K562 (cell line): ENCODE measurements at regions not wholly inside any gene's neighbourhood (a gene's known extent, or its start where the extent isn't known, plus 50 kb on each side); places are given as distances from the start of the nearest gene placed in this dataset.
A peak's percentile ranks its signal among the peaks of the same experiment; 100 is the strongest.

Source experiments
- CEBPZ ChIP-seq: fragments of 150-350 bp; IDR thresholded peaks from 2 replicates; pipeline ENCODE4 v1.6.1; 2014; ENCODE audit warnings: low read depth, mild to moderate bottlenecking, low read length, borderline replicate concordance
- COPS2 ChIP-seq: fragments of 450-650 bp; conservative IDR thresholded peaks from 2 replicates; pipeline ENCODE4 v1.6.1; 2016; ENCODE audit warnings: mild to moderate bottlenecking, moderate library complexity
- HDAC6 ChIP-seq: IDR thresholded peaks from 2 replicates; pipeline ENCODE4 v1.6.1; 2012; ENCODE audit warnings: low read depth, mild to moderate bottlenecking, control low read depth, inconsistent platforms, low read length, moderate library complexity
- ILF3 ChIP-seq: fragments of 450-650 bp; IDR thresholded peaks from 2 replicates; pipeline ENCODE4 v1.6.1; 2018; ENCODE audit warnings: antibody characterized with exemption, mild to moderate bottlenecking, moderate library complexity, borderline replicate concordance
- MTF1 ChIP-seq: fragments of 250-450 bp; sonication (Bioruptor Pico); IDR thresholded peaks from 2 replicates; pipeline ENCODE4 v1.9.0; 2021; ENCODE audit warnings: moderate library complexity, mild to moderate bottlenecking, inconsistent platforms, borderline replicate concordance
- NCOA1 ChIP-seq: fragments of 450-650 bp; IDR thresholded peaks from 2 replicates; pipeline ENCODE4 v1.6.1; 2016; ENCODE audit warnings: low read depth
- NFATC3 ChIP-seq: fragments of 450-650 bp; IDR thresholded peaks from 2 replicates; pipeline ENCODE4 v1.6.1; 2017; ENCODE audit warnings: mild to moderate bottlenecking
- NFE2L1 ChIP-seq: fragments of 450-650 bp; IDR thresholded peaks from 2 replicates; pipeline ENCODE4 v1.6.1; 2016; ENCODE audit warnings: missing genetic modification characterization, low read depth, mild to moderate bottlenecking, missing compliant biosample characterization, moderate library complexity, borderline replicate concordance
- NFXL1 ChIP-seq: fragments of 450-650 bp; formaldehyde crosslinking; IDR thresholded peaks from 2 replicates; pipeline ENCODE4 v1.4.0; 2021; ENCODE audit warnings: mild to moderate bottlenecking
- POLR2A ChIP-seq: fragments of 450-650 bp; conservative IDR thresholded peaks from 2 replicates; pipeline ENCODE4 v1.6.1; 2016
- POU5F1 ChIP-seq: fragments of 150-350 bp; IDR thresholded peaks from 2 replicates; pipeline ENCODE4 v1.6.1; 2014; ENCODE audit warnings: borderline replicate concordance, low read length, low read depth, mild to moderate bottlenecking; ENCODE audit not compliant: partially characterized antibody
- RBM39 ChIP-seq: fragments of 200-400 bp; formaldehyde crosslinking; optimal IDR thresholded peaks from 2 replicates; pipeline ENCODE3; 2018; ENCODE audit warnings: low read depth, low read length
- SRSF7 ChIP-seq: fragments of 200-400 bp; formaldehyde crosslinking; optimal IDR thresholded peaks from 2 replicates; pipeline ENCODE3; 2017; ENCODE audit warnings: mild to moderate bottlenecking, low read depth, low read length
- ZBTB5 ChIP-seq: fragments of 450-650 bp; IDR thresholded peaks from 2 replicates; pipeline ENCODE4 v1.6.1; 2017; ENCODE audit warnings: antibody characterized with exemption
- ZNF121 ChIP-seq: sonication (generic); formaldehyde crosslinking; conservative IDR thresholded peaks from 2 replicates; pipeline ENCODE4 v1.8.0; 2022; ENCODE audit warnings: missing genetic modification reagents
- ZNF224 ChIP-seq: sonication (generic); formaldehyde crosslinking; IDR thresholded peaks from 2 replicates; pipeline ENCODE4 v1.8.0; 2022; ENCODE audit warnings: mild to moderate bottlenecking, missing genetic modification reagents
- TF ChIP-seq, protein P1 (sequence below): fragments of 450-650 bp; IDR thresholded peaks from 2 replicates; pipeline ENCODE4 v1.6.1; 2014; ENCODE audit warnings: low read depth, mild to moderate bottlenecking, moderate library complexity, borderline replicate concordance
- TF ChIP-seq, protein P2 (sequence below): fragments of 250-450 bp; sonication (Bioruptor Pico); IDR thresholded peaks from 2 replicates; pipeline ENCODE4 v1.5.0; 2021; ENCODE audit warnings: mild to moderate bottlenecking, moderate library complexity

GRCh38 chr1:116825720-116826438 lies 71.6 kb downstream of the CD2 start (continued):
- TF ChIP-seq, protein P1, sequence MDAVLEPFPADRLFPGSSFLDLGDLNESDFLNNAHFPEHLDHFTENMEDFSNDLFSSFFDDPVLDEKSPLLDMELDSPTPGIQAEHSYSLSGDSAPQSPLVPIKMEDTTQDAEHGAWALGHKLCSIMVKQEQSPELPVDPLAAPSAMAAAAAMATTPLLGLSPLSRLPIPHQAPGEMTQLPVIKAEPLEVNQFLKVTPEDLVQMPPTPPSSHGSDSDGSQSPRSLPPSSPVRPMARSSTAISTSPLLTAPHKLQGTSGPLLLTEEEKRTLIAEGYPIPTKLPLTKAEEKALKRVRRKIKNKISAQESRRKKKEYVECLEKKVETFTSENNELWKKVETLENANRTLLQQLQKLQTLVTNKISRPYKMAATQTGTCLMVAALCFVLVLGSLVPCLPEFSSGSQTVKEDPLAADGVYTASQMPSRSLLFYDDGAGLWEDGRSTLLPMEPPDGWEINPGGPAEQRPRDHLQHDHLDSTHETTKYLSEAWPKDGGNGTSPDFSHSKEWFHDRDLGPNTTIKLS: 0 out of 2 replicates have a peak, but pooled peaks have one; percentile 22
- TF ChIP-seq COPS2 (no peak), NFATC3 (peak; percentile 22; the same call in 1 of the 2 replicates), SRSF7 (no peak), POLR2A (peak; percentile 57; the same call in 1 of the 2 replicates), HDAC6 (no peak), ILF3 (no peak), MTF1 (no peak), ZNF224 (no peak), ZNF121 (CRISPR knock-in tag) (no peak), NCOA1 (0 out of 2 replicates have a peak, but pooled peaks have one; percentile 29), RBM39 (peak; percentile 76), NFE2L1 (tag) (no peak), NFXL1 (CRISPR knock-in tag) (0 out of 2 replicates have a peak, but pooled peaks have one; percentile 31), CEBPZ (no peak), ZBTB5 (no peak), POU5F1 (no peak)
- TF ChIP-seq, protein P2, sequence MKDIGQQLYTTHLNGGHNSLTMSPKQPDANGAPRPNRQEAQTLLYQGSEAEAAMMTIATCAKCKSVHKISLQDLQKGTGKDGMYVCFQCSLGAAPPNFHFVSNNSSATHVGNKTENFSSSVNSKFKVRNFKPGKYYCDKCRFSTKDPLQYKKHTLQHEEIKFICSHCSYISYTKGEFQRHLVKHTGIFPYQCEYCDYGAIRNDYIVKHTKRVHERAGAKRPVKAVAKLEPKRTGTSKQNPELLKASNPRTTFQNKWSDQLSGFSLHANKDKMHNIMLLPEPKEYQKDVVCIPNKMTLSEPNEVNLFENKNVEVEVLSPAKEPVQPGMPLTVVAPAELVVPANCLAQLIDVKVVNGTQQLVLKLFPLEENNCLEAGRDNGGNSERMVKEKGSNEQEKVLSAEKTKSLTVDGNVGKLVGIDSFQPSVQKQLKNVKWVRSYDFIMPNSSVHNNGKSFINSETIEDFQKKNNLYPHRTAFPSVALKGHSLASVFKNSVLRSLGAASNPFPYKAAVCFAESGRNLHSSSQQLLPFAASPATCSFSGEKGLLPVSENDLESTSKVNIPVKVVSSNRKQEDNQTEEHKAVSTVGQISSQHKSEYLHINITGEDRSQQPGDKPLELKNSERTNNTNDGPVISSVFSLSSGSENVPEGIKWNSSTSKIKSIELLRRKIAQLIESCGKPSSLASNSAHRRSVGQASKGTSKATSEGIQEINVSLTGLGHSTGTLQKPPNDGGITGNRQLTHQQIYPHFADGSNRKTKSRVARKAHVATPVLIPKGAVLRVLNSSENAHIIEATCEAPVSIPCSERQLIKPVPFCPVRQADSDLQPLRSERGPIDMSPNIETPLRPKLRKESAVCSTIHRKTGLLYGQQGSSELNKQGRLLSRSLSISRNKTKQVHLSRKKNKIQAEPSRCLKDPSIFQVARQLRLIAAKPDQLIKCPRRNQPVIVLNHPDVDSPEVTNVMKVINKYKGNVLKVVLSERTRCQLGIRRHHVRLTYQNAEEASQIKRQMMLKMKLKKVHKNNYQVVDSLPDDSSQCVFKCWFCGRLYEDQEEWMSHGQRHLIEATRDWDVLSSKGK (CRISPR knock-in tag): no peak
